ENCODE measurements at regions not wholly inside any gene's neighbourhood (a gene's known extent, or its start where the extent isn't known, plus 50 kb on each side); places are given as distances from the start of the nearest gene placed in this dataset.

DNA sequence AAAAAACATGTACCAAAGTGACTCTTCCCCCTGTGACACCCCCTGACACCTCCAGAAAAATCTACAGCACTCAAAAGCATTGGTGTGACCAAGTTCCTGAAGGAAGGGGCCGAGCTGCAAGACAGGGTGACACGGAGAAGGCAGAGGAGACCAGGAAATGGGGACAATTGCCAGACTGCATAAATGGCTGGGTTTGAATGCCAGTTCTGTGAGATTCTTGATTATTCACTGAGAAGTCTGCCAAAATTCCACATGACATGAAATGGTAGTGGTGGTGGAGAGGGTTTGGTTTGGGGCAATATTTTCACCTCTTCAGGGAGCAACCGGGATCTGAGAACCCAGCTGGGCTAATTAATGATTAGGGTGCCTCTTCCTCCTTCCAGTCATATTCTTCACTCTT, 178.5 kb downstream of the ARL4C start:
- no peaks in the 10 kb centered on the region for H3K9me3 ChIP-seq (ENCODE audit: low read length)
- no peak overlapping the region for H3K9ac ChIP-seq (ENCODE audit: low read length)
- H3K79me2 ChIP-seq (replicated peaks; ENCODE audit: insufficient read depth, low read length) = no peaks in the 10 kb centered on the region

DNA sequence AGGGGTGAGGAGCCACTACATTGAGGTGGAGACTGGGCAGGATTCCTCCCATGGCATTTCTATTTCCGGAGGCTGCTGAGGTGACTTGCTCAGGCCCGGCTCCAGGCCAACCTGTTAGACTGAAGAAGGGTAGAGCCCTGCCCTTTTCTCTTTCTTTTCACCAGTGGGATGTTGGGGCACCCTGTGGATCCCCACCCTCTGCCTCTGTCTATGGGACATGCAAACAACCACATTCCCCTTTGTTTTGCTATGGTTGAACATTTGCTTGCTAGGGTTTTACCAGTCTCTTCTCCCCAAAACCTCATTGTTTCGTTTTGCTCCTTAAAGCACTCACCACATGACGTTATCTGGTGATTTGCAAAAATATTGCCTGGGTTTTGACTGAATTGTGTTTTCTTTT, 183.3 kb downstream of the ARL4C start:
- H3K36me3 ChIP-seq (ENCODE audit: insufficient read depth, low read length) = no peaks in the 10 kb centered on the region
- H3K9me3 ChIP-seq (ENCODE audit: low read length) = no peaks in the 10 kb centered on the region
- H4K20me1 ChIP-seq (ENCODE audit: insufficient read depth) = no peaks in the 10 kb centered on the region
- H3K4me2 ChIP-seq (ENCODE audit: low read length) = no peak overlapping the region
- no peaks in the 10 kb centered on the region for H3K27me3 ChIP-seq (ENCODE audit: insufficient read depth, low read depth, low read length)
- TF ChIP-seq, protein P1, sequence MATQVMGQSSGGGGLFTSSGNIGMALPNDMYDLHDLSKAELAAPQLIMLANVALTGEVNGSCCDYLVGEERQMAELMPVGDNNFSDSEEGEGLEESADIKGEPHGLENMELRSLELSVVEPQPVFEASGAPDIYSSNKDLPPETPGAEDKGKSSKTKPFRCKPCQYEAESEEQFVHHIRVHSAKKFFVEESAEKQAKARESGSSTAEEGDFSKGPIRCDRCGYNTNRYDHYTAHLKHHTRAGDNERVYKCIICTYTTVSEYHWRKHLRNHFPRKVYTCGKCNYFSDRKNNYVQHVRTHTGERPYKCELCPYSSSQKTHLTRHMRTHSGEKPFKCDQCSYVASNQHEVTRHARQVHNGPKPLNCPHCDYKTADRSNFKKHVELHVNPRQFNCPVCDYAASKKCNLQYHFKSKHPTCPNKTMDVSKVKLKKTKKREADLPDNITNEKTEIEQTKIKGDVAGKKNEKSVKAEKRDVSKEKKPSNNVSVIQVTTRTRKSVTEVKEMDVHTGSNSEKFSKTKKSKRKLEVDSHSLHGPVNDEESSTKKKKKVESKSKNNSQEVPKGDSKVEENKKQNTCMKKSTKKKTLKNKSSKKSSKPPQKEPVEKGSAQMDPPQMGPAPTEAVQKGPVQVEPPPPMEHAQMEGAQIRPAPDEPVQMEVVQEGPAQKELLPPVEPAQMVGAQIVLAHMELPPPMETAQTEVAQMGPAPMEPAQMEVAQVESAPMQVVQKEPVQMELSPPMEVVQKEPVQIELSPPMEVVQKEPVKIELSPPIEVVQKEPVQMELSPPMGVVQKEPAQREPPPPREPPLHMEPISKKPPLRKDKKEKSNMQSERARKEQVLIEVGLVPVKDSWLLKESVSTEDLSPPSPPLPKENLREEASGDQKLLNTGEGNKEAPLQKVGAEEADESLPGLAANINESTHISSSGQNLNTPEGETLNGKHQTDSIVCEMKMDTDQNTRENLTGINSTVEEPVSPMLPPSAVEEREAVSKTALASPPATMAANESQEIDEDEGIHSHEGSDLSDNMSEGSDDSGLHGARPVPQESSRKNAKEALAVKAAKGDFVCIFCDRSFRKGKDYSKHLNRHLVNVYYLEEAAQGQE (IDR thresholded peaks at IDR 0.05; ENCODE audit: borderline replicate concordance) = no peak
- no peak for TF ChIP-seq EZH2 (IDR thresholded peaks at IDR 0.05; ENCODE audit: borderline replicate concordance, insufficient read depth, low read length, poor library complexity, severe bottlenecking)
- no peak overlapping the region for H3K9ac ChIP-seq (ENCODE audit: low read length)
- H3F3A ChIP-seq (ENCODE audit: insufficient read depth, low read length, poor library complexity, severe bottlenecking) = no peaks in the 10 kb centered on the region
- no peak overlapping the region for H2AFZ ChIP-seq (ENCODE audit: low read depth, low read length)
- H3K27ac ChIP-seq (ENCODE audit: low read length) = no peak overlapping the region
- H3K79me2 ChIP-seq (replicated peaks; ENCODE audit: insufficient read depth, low read length) = no peaks in the 10 kb centered on the region
- no peaks in the 10 kb centered on the region for H3K9me2 ChIP-seq (ENCODE audit: insufficient read depth, low read length)
- H3K4me3 ChIP-seq (ENCODE audit: low read length) = no peak overlapping the region

More for the DNA sequence above, 178.5 kb downstream of the ARL4C start:
- Histone ChIP-seq H3K27ac (ENCODE audit: low read length) (no peak overlapping the region), H3F3A (ENCODE audit: insufficient read depth, low read length, poor library complexity, severe bottlenecking) (no peaks in the 10 kb centered on the region), H2AFZ (ENCODE audit: low read depth, low read length) (no peak overlapping the region), H3K4me3 (ENCODE audit: low read length) (no peak overlapping the region), H3K27me3 (ENCODE audit: insufficient read depth, low read depth, low read length) (no peaks in the 10 kb centered on the region), H3K36me3 (ENCODE audit: insufficient read depth, low read length) (no peaks in the 10 kb centered on the region), H3K9me2 (ENCODE audit: insufficient read depth, low read length) (no peaks in the 10 kb centered on the region), H4K20me1 (ENCODE audit: insufficient read depth) (no peaks in the 10 kb centered on the region), H3K4me2 (ENCODE audit: low read length) (no peak overlapping the region)
- no peak for TF ChIP-seq EP300 (conservative IDR thresholded peaks at IDR 0.05; ENCODE audit: poor library complexity, severe bottlenecking)
- TF ChIP-seq, protein P2, sequence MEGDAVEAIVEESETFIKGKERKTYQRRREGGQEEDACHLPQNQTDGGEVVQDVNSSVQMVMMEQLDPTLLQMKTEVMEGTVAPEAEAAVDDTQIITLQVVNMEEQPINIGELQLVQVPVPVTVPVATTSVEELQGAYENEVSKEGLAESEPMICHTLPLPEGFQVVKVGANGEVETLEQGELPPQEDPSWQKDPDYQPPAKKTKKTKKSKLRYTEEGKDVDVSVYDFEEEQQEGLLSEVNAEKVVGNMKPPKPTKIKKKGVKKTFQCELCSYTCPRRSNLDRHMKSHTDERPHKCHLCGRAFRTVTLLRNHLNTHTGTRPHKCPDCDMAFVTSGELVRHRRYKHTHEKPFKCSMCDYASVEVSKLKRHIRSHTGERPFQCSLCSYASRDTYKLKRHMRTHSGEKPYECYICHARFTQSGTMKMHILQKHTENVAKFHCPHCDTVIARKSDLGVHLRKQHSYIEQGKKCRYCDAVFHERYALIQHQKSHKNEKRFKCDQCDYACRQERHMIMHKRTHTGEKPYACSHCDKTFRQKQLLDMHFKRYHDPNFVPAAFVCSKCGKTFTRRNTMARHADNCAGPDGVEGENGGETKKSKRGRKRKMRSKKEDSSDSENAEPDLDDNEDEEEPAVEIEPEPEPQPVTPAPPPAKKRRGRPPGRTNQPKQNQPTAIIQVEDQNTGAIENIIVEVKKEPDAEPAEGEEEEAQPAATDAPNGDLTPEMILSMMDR (IDR thresholded peaks at IDR 0.05; ENCODE audit: poor library complexity, severe bottlenecking) = no peak
- TF ChIP-seq EZH2 (IDR thresholded peaks at IDR 0.05; ENCODE audit: borderline replicate concordance, insufficient read depth, low read length, poor library complexity, severe bottlenecking) = no peak

GRCh38 chr2:234310166-234310565, 186.7 kb downstream of the ARL4C start:
- no peak overlapping the region for H3K9ac ChIP-seq (ENCODE audit: low read length)
- no peak overlapping the region for H3K4me2 ChIP-seq (ENCODE audit: low read length)
- H3F3A ChIP-seq (ENCODE audit: insufficient read depth, low read length, poor library complexity, severe bottlenecking) = no peaks in the 10 kb centered on the region
- H4K20me1 ChIP-seq (ENCODE audit: insufficient read depth) = no peaks in the 10 kb centered on the region
- no peak overlapping the region for H3K27ac ChIP-seq (ENCODE audit: low read length)
- TF ChIP-seq POLR2AphosphoS5 (IDR thresholded peaks at IDR 0.05) (no peak), EZH2 (IDR thresholded peaks at IDR 0.05; ENCODE audit: borderline replicate concordance, insufficient read depth, low read length, poor library complexity, severe bottlenecking) (no peak), EP300 (conservative IDR thresholded peaks at IDR 0.05; ENCODE audit: poor library complexity, severe bottlenecking) (no peak), MXI1 (conservative IDR thresholded peaks at IDR 0.05; ENCODE audit: poor library complexity, severe bottlenecking) (no peak), SMC3 (conservative IDR thresholded peaks at IDR 0.05; ENCODE audit: poor library complexity) (no peak), RAD21 (conservative IDR thresholded peaks at IDR 0.05) (no peak), TAF1 (IDR thresholded peaks at IDR 0.05; ENCODE audit: low read depth) (no peak)
- TF ChIP-seq, protein P1 (IDR thresholded peaks at IDR 0.05; ENCODE audit: borderline replicate concordance) = no peak
- TF ChIP-seq, protein P2 (IDR thresholded peaks at IDR 0.05; ENCODE audit: poor library complexity, severe bottlenecking) = no peak
- H3K9me3 ChIP-seq (ENCODE audit: low read length) = no peaks in the 10 kb centered on the region
- no peak overlapping the region for H2AFZ ChIP-seq (ENCODE audit: low read depth, low read length)
- H3K36me3 ChIP-seq (ENCODE audit: insufficient read depth, low read length) = no peaks in the 10 kb centered on the region
- H3K79me2 ChIP-seq (replicated peaks; ENCODE audit: insufficient read depth, low read length) = no peaks in the 10 kb centered on the region
- no peaks in the 10 kb centered on the region for H3K27me3 ChIP-seq (ENCODE audit: insufficient read depth, low read depth, low read length)
- no peak overlapping the region for H3K4me3 ChIP-seq (ENCODE audit: low read length)
- no peaks in the 10 kb centered on the region for H3K9me2 ChIP-seq (ENCODE audit: insufficient read depth, low read length)
